Right atrium auricular region (tissue), 2 donors: ENCODE measurements at regions not wholly inside any gene's neighbourhood (a gene's known extent, or its start where the extent isn't known, plus 50 kb on each side); places are given as distances from the start of the nearest gene placed in this dataset.

Experiments used
- DNase-seq: peaks from one replicate; pipeline ENCODE4 v3.0.0-alpha.2; 2019; ENCODE audit warnings: low spot score
- H3K27ac ChIP-seq, 2 donors: fragments of 200-600 bp; sonication (generic); 1 replicate in 1 of 2; 2 replicates in 1 of 2; pipeline ENCODE4 v1.5.1; 2016 to 2019
- H3K27me3 ChIP-seq, 2 donors: fragments of 200-600 bp; sonication (generic); one replicate each; pipeline versions ENCODE4 v1.5.1 to v1.6.0; 2017 to 2019
- H3K36me3 ChIP-seq: fragments of 200-600 bp; sonication (generic); one replicate; pipeline ENCODE4 v1.5.1; 2016
- H3K4me1 ChIP-seq, 2 donors: fragments of 200-600 bp; sonication (generic); one replicate each; pipeline versions ENCODE4 v1.5.1 to v1.6.0; 2017 to 2019
- H3K4me3 ChIP-seq, 2 donors: fragments of 200-600 bp; sonication (generic); 1 replicate in 1 of 2; 2 replicates in 1 of 2; pipeline ENCODE4 v1.5.1; 2017 to 2019; ENCODE audit warnings: mild to moderate bottlenecking in 1 of 2, moderate library complexity in 1 of 2
- H3K9me3 ChIP-seq, 2 donors: fragments of 200-600 bp; sonication (generic); one replicate each; pipeline ENCODE4 v1.5.1; 2019
- TF ChIP-seq, protein P1 (sequence below), 2 donors: fragments of 200-600 bp; sonication (generic); IDR thresholded peaks; one replicate each; pipeline ENCODE4 v1.5.1; 2019; ENCODE audit warnings: antibody characterized with exemption in 2 of 2

DNA sequence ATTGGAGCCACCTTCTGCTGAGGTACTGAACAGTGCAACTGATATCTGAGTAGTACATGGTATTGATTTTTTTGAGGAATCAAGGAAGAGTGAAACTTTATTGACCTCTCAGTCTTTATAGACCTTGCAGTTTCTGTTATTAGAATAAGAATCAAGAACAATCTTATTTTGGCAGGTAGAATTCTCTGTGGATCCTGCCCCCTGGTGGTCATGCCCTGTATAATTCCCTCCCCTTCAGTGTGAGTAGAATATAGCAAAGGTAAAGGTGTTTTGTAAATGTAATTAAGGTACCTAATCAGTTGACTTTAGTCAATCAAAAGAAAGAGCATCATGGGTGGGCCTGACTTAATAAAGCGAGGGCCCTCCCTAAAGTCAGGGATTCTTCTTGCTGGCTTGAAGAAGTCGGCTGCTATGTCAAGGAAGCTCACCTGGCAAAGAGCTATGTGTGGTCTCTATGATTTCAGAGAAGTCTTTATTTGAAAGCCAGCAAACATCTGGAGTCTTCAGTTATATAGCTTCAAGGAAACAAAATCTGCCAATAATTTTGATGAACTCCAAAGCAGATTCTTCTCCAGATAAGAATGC, 142.8 kb downstream of the LSM5 start:
- Histone ChIP-seq H3K4me3 (no peak overlapping the region), H3K4me1 (no peaks in the 10 kb centered on the region), H3K9me3 (no peaks in the 10 kb centered on the region), H3K27ac (no peak overlapping the region), H3K27me3 (no peaks in the 10 kb centered on the region), H3K36me3 (no peaks in the 10 kb centered on the region)
- DNase-seq: no peak
- TF ChIP-seq, protein P1, sequence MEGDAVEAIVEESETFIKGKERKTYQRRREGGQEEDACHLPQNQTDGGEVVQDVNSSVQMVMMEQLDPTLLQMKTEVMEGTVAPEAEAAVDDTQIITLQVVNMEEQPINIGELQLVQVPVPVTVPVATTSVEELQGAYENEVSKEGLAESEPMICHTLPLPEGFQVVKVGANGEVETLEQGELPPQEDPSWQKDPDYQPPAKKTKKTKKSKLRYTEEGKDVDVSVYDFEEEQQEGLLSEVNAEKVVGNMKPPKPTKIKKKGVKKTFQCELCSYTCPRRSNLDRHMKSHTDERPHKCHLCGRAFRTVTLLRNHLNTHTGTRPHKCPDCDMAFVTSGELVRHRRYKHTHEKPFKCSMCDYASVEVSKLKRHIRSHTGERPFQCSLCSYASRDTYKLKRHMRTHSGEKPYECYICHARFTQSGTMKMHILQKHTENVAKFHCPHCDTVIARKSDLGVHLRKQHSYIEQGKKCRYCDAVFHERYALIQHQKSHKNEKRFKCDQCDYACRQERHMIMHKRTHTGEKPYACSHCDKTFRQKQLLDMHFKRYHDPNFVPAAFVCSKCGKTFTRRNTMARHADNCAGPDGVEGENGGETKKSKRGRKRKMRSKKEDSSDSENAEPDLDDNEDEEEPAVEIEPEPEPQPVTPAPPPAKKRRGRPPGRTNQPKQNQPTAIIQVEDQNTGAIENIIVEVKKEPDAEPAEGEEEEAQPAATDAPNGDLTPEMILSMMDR (IDR thresholded peaks at IDR 0.05): peak; percentile 45 to 74

DNA sequence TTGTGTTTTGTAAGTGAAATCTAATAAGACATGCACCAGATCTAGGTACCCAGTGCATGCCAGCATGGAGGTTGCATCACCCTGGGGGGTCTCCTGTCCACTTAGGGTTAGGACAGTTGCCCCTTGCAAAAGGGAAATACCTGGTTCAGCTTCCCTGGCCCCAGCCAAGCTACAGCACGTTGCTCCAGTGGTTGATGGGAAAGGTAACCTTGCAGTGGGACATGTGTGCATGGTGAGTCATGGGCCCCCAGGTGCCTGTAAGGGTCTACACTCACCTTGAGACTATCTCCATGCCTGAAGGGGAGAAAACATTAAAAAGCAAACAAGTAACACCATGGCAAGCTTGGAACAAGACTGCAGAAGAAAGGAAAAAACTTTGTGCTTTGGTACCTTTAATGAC, 143.9 kb downstream of the LSM5 start:
- Histone ChIP-seq H3K4me1 (no peaks in the 10 kb centered on the region), H3K9me3 (no peaks in the 10 kb centered on the region), H3K27me3 (no peaks in the 10 kb centered on the region), H3K4me3 (no peak overlapping the region), H3K36me3 (no peaks in the 10 kb centered on the region), H3K27ac (no peak overlapping the region)
- DNase-seq: no peak
- TF ChIP-seq, protein P1 (IDR thresholded peaks at IDR 0.05): no peak

DNA sequence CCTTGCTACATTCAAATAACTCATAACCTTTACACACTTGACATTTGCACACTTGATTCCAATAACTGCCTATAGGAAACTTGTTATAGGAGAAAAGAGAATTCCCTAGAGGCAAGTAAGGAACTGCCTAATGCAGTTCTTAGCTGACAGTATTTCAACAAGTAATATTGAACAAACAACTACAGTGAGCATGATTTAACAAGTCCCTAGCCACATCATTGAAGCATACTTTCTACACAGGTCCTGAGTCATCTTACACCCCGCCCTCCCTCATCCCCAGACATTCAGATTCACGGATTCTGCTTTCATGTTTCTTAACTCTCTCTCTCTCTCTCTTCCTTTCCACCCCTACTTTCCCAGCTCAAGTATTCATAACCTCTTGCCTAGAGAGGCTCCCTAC, 153.5 kb downstream of the LSM5 start:
- DNase-seq: no peak
- Histone ChIP-seq H3K4me1 (no peaks in the 10 kb centered on the region), H3K36me3 (no peaks in the 10 kb centered on the region), H3K4me3 (no peak overlapping the region), H3K27ac (no peak overlapping the region), H3K27me3 (no peaks in the 10 kb centered on the region), H3K9me3 (peaks cover 0 to 12% of the 10 kb centered on the region in 2 donors)
- TF ChIP-seq, protein P1 (IDR thresholded peaks at IDR 0.05): no peak

DNA sequence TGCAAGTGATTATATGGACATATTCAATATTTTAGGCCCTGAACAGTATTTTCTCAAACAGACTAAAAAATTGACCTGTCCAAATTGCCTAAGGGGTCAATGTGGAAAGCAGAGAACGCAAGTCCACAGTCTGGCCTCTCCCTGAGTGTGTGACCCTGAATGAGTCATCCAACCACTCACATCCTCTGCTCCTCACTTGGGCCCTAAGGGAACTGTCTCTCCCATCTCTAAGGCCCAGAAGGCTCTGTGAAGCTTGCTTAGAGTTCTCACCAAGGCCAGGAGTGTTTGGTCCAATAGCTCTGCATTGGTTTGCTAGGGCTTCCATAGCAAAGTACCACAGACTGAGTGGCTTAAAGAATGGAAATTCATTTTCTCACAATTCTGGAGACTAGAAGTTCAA, 155.1 kb downstream of the LSM5 start:
- no peaks in the 10 kb centered on the region for H3K27me3 ChIP-seq
- no peaks in the 10 kb centered on the region for H3K36me3 ChIP-seq
- H3K9me3 ChIP-seq: peaks cover 0 to 12% of the 10 kb centered on the region in 2 donors
- DNase-seq: no peak
- no peaks in the 10 kb centered on the region for H3K4me1 ChIP-seq
- no peak overlapping the region for H3K27ac ChIP-seq
- TF ChIP-seq, protein P1 (IDR thresholded peaks at IDR 0.05): no peak
- H3K4me3 ChIP-seq: no peak overlapping the region

DNA sequence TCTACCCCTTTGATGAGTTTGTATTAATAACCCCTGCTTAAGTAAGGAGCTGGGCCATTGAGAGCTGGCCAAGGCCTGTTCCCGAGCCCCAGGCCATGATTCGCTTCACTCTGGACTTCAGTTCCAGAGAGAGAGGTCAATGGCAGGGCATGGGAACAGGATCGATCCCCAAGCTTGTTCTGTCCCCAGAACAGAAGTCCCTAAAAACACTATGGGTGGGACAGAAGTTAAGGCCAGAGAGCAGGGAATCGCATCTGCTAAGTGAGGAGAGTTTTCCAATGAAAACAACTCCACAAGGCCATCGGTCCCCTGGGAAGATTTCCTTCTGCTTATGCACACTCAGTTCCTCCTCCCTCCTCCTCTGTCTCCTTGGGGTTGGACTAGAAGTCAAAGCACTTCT, 159.6 kb downstream of the LSM5 start:
- Histone ChIP-seq H3K27me3 (no peaks in the 10 kb centered on the region), H3K9me3 (peaks cover 0 to 12% of the 10 kb centered on the region in 2 donors), H3K27ac (no peak overlapping the region), H3K36me3 (no peaks in the 10 kb centered on the region), H3K4me1 (no peaks in the 10 kb centered on the region), H3K4me3 (no peak overlapping the region)
- no peak for DNase-seq
- TF ChIP-seq, protein P1 (IDR thresholded peaks at IDR 0.05): no peak

DNA sequence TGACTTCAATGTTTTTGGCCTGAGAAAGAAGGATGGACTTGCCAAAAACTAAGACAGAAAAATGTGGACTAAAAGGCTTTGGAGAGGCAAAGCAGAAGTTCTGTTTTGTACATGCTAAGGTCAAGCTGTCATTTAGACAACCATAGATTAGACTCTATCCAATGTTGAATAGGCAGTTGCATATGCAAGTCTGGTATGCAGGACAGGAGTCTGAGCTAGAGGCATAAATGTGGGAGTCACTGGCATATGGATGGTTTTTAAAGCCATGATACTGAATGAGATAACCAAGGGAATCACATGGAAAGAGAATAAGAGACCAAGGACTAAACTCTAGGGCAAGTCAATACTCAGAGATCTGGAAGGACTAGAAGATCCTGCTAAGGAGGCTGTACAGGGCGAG, 164.1 kb downstream of the LSM5 start:
- Histone ChIP-seq H3K9me3 (no peaks in the 10 kb centered on the region), H3K27ac (no peak overlapping the region), H3K27me3 (no peaks in the 10 kb centered on the region), H3K4me1 (no peaks in the 10 kb centered on the region), H3K36me3 (no peaks in the 10 kb centered on the region), H3K4me3 (no peak overlapping the region)
- DNase-seq: no peak
- TF ChIP-seq, protein P1 (IDR thresholded peaks at IDR 0.05): no peak
